SW 1271 (cell line): ENCODE measurements at regions not wholly inside any gene's neighbourhood (a gene's known extent, or its start where the extent isn't known, plus 50 kb on each side); places are given as distances from the start of the nearest gene placed in this dataset.

Experiments
- DNase-seq, 2 experiments: peaks; one replicate each; lab custom pipeline; 2025; lab: John Stamatoyannopoulos, UW

- no peak for DNase-seq
Measured at GRCh38 chr2:138441916-138442315, 59.7 kb upstream of the SPOPL start.

DNA sequence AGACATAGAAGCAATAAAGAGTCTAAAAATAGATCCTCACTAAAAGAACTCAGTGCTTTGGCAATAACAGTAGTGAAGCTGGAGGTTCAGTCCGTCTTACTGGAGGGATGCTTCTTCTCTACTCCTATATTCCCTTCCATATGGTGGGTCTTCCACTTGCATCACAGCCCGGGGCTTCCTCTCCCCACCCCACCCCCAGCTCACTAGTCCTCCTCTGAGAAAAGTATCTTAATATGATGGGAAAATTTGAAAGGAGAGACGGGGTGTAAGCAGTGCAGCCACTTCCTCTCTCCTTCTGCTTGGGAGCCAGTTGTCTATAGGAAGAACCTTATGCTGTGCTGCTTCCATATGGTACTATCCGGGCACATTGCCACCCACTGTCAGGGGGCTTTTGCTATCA lies 57.2 kb upstream of the SPOPL start:
- no peak for DNase-seq

DNA sequence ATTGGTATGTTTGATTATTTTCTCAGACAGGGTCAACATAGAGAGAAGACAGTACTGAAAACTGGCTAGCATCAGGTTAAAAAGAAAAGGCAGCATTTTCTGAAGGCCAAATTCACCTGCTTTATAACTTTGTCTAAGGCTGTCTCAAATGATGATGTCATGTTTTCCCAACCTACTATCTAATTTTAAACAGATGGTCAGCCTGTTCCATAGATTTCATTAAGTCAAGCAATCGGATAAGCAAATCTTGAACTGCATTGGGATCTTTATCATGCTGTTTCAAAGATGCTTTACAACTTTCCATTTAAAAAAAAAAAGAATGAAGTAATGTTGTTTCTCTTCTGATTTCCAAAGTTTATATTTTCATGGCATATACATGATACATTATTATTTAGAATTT lies 56.3 kb upstream of the SPOPL start:
- no peak for DNase-seq

DNA sequence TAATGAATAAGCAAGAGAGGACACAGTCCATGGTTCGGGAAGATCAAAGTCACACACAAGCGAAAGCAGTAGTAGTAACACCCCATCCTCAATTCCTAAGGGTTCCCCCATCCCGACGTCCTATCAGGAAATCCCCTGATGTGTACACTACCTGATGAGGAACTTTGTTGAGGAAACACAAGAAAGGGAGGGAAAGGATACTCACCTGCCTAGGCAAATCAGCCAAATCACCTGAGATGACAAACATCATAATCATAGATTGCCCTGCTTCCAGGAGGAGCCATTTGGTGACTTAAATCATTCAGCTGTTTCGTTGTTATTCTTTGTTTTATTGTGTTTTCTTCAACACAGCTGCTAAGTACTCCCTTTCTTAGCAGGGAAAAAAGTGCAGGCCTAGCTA lies 55.5 kb upstream of the SPOPL start:
- no peak for DNase-seq

DNA sequence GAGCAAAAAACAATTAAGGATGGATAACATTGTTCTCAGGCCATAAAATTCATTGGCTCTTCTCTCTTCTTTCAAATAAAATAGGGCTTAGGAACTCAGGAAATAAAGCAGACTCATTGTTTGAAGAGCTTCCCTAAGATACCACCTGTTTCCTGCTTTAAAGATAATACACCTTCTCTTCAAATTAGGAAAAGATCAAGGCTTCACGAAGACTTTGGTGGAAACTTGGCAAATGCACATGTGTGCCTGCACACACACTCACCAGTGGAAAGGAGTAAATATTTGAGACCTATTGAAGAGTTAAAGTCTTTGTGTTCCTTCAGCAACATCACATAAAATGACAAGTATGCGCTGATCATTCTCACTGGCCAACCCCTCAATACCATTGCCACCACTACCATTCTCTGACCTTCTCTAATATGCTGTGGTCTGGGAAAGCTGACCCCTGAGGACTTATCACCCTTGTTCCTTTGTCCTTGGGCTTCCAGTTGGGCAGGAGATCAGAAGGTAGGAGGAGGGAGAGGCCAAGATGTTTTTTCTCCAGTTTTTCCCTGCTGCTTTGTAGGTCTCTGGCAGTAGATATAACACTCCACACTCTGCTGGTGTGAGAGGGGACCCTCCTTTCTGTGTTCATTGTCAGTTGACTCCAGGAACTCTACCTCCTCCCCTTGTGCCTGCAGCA lies 53.5 kb upstream of the SPOPL start:
- DNase-seq: no peak
